SKM-1 treated with dmso at 0.1 percent for 144 hours (cell line): ENCODE measurements at regions not wholly inside any gene's neighbourhood (a gene's known extent, or its start where the extent isn't known, plus 50 kb on each side); places are given as distances from the start of the nearest gene placed in this dataset.

ENCODE experiments used
- DNase-seq: peaks from one replicate; lab custom pipeline; 2025; ENCODE audit not compliant: unreplicated experiment; lab: John Stamatoyannopoulos, UW

DNA sequence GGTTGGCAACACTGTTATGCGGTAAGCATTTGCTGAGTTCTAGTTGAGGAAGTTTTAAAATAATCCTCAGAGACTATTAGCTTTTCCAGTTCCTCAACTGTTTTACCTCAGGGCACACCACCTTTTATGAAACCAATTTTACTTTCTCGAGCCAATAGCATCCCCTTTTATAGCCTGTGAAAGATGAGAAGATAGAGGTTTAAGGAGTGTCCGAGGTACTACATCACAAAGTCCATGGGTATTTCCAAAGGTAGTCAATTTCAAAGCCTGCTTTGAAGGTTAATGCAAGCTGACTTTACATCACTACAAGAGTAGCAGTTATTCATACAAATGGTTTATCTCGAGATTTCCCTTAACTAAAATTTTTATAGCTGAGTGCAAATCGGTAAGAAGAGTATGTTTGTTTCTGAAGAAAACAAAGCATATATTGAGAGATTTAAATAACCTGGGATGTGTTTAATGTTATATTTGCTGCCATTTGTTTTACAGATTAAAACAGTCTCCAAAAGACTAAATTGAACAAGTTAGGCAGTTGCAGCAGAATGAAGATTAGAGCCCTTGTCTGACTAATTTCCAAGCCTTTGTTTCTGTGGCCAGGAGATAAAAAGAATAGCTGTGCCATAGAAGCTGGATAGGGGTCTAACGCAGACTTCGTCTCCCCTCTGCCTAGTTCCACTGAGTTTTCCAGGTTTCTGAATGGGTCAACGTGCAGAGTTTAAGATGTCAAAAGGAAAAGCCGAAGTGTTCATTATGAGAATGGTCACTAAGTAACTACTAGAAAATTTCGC, 74.7 kb upstream of the TRPC4 start:
- no peak for DNase-seq

- no peak for DNase-seq
Observed at GRCh38 chr13:37942929-37943328, 73.4 kb upstream of the TRPC4 start.

DNA sequence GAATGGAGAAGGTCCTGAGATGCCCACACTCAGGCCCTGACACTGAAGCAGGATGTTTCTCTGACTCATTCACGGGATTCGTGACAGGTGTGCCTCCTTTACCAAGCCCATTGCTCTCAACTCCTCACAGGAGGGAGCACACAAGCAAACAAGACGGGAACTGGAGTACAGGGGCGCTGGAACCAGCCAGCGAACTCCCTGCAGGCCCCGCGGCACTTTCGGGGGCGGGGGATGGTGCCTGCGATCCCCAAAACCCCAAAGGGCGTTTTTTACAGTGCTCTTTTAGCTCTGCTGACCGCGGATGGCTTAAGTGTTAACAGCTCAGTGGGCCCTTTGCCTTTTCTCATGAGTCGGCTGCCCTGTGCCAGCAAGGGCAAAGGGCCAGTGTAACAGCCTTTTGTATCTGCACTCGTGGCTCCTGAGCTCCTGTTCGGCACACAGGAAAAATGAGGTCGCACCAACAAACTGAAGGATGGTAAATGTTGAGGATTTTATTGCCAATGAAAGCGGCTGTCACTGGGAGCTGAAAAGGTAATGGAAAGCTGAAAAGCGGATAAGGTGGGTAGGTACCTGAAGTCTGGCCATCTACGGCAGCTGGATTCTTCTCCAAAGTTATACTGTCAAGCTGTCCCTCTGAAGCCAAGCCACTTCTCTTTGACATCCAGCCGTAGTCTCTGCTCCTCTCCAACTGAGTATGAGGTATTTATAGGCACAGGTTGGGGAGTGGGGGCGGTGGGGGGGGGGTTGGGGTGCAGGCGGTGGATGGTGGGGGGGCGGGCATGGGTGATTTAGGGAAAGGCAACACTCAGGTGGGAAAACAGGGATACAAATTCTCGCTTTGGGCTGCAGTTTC, 65.0 kb upstream of the TRPC4 start:
- no peak for DNase-seq

DNA sequence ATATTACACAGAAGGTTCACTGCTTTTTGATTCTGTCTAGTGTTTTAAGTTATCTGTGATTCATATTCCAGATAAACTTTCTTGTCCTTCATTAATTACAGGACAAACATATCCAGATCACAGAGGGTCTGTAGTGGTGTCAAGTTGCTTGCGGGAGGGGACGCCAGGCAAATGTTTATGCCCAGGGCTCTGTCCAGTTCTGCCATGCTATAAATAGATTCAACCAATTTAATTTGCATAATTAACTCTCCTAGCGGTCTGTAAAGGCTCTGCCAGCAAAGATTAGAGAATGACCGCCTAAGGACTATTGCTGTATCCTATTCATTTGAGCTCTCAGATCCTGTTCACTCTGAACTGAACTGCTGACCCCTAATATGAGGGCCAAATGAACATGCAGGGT, 59.7 kb upstream of the TRPC4 start:
- DNase-seq: no peak

- no peak for DNase-seq
Observed at GRCh38 chr13:37927561-37927960, 58.0 kb upstream of the TRPC4 start.

- no peak for DNase-seq
Observed at GRCh38 chr13:37925878-37926473, 56.4 kb upstream of the TRPC4 start.

DNA sequence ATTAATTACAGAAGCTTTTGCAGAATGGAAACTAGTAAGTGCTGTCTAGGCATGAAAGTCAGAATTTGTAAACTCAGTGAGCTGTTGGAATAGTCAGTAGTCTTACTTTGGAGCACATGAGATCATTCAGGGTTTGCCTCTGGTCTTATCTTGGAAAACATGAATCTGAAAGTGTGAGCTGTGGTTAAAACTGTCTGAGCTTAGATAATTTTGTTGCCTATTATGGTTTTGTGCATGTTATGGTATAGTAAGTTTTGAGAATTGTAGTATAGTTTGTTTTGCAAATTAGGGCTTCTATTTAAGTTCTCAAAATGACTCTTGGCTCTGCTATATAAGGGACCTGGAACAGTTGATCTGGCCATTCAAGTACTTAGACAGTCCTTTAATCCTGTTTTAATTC, 53.7 kb upstream of the TRPC4 start:
- DNase-seq: no peak

DNA sequence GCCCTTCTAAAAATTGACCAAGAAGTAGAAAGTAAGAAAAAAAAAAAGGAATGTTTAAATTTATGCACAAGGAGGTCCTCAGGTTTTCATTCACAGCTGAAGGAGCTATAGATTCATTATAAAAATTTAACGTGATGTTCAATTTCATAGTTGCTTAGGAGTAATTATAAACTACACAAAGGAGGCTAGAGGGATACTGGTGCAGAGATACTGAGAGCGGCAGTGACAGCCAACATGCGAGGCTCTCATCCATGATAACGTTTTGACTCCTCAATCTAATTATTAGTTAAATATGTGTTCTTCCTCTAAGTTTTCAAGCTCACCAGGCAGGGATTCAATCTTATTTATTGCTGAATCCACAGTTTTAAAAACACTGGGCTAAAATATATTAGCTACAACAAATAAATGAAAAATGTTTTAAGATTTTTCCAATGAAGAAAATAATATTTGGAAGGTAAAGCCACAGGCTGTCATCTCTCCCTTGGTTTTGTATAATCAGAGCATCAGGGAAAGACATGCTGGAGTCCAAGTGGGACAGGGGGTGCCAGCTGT, 49.8 kb upstream of the TRPC4 start:
- no peak for DNase-seq
